ENCODE measurements at regions not wholly inside any gene's neighbourhood (a gene's known extent, or its start where the extent isn't known, plus 50 kb on each side); places are given as distances from the start of the nearest gene placed in this dataset.

- TF ChIP-seq EGR1 (IDR thresholded peaks at IDR 0.05) (no peak), TAF1 (IDR thresholded peaks at IDR 0.05; ENCODE audit: low read depth) (no peak), YY1 (IDR thresholded peaks at IDR 0.05; ENCODE audit: low read depth) (no peak), EP300 (IDR thresholded peaks at IDR 0.05; ENCODE audit: borderline replicate concordance) (no peak), RAD21 (IDR thresholded peaks at IDR 0.05; ENCODE audit: low read depth) (no peak), FOXM1 (IDR thresholded peaks at IDR 0.05; ENCODE audit: borderline replicate concordance, low read depth) (no peak), ZBTB7A (IDR thresholded peaks at IDR 0.05; ENCODE audit: low read depth) (no peak), MAX (IDR thresholded peaks at IDR 0.05) (no peak), TEAD4 (IDR thresholded peaks at IDR 0.05) (no peak), TCF12 (IDR thresholded peaks at IDR 0.05; ENCODE audit: low read depth) (no peak), REST (IDR thresholded peaks at IDR 0.05; ENCODE audit: low read depth) (no peak)
These were observed 341.0 kb downstream of the MEIS1 start for GRCh38 chr2:66775730-66776422.

All from Ishikawa (cell line).